RPMI8226 (cell line): ENCODE measurements at regions not wholly inside any gene's neighbourhood (a gene's known extent, or its start where the extent isn't known, plus 50 kb on each side); places are given as distances from the start of the nearest gene placed in this dataset.
"Not testable (repeated sequence)": the region's sequence is repeated elsewhere in the genome, so short reads cannot be mapped to it uniquely, and the experiment has no call there.

ENCODE experiments used
- DNase-seq: peaks from one replicate; pipeline ENCODE4 v3.0.0-alpha.2; 2015

- DNase-seq = no peak
Measured at GRCh38 chr7:63106506-63107388, 891.9 kb upstream of the ZNF722 start.

- DNase-seq = not testable (repeated sequence)
Measured at GRCh38 chr7:63111511-63111910, 887.1 kb upstream of the ZNF722 start.

GRCh38 chr7:63112764-63113712, 885.6 kb upstream of the ZNF722 start:
- no peak for DNase-seq

- DNase-seq = no peak
Measured at GRCh38 chr7:63113713-63114285, 884.9 kb upstream of the ZNF722 start.

GRCh38 chr7:63114371-63114985, 884.2 kb upstream of the ZNF722 start:
- DNase-seq = peak; percentile 17
